ENCODE measurements at regions not wholly inside any gene's neighbourhood (a gene's known extent, or its start where the extent isn't known, plus 50 kb on each side); places are given as distances from the start of the nearest gene placed in this dataset.

- Histone ChIP-seq H3K27me3 (ENCODE audit: insufficient read depth, low read length) (no peaks in the 10 kb centered on the region), H3K9ac (ENCODE audit: low read depth, low read length) (no peak overlapping the region), H3K36me3 (ENCODE audit: insufficient read depth, low read length) (no peaks in the 10 kb centered on the region), H3K4me3 (ENCODE audit: low read length) (no peak overlapping the region), H3K27ac (ENCODE audit: low read depth, low read length) (no peak overlapping the region), H3K4me1 (ENCODE audit: insufficient read depth, low read length) (no peaks in the 10 kb centered on the region), H3K9me3 (ENCODE audit: insufficient read depth, low read depth, low read length) (no peaks in the 10 kb centered on the region)
- WGBS: 96% methylated on average over 1 of the region's 1 CpG
Observed at GRCh38 chr13:74000876-74001275, 133.3 kb downstream of the KLF12 start.

DNA sequence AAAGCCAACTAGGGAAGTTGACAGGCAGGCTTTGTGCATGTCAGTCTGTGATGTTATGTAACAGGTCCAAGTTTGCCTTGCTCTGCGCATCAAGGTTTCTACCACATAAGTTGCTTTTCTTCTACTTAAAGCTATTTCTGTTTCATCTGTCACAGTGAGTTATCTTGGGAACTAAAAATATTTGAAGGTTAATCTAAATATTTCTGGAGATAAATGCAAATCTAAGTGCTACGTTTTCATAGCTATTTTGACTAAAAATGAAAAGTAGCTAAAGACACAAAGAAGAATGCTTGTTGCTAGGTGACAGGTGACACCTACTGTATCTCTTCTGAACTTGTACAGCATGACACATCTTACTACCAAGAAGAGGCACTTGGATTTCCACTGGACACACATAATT lies 135.6 kb downstream of the KLF12 start:
- Histone ChIP-seq H3K9ac (ENCODE audit: low read depth, low read length) (no peak overlapping the region), H3K36me3 (ENCODE audit: insufficient read depth, low read length) (no peaks in the 10 kb centered on the region), H3K27ac (ENCODE audit: low read depth, low read length) (no peak overlapping the region), H3K4me1 (ENCODE audit: insufficient read depth, low read length) (peaks cover 4% of the 10 kb centered on the region), H3K4me3 (ENCODE audit: low read length) (no peak overlapping the region), H3K27me3 (ENCODE audit: insufficient read depth, low read length) (no peaks in the 10 kb centered on the region), H3K9me3 (ENCODE audit: insufficient read depth, low read depth, low read length) (no peaks in the 10 kb centered on the region)
- 90% methylated on average over 2 of the region's 2 CpGs for WGBS

DNA sequence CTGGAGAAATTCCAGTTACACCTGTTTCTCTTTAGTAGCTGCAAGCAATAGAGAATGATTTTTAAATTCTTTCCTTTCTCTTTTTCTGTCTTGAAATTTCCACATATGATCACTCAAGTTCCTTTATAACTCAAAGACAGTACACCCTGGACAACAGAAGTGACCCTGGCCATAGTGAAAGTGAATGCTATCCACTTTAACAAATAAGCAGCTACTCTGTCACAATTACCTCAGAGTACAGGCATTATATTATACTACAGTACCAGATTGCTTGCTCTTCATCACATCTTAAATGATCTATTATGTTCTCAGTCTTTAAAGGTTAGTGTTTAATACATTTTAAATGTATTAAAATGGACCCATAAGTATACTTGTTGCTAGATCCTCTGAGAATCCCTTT lies 136.2 kb downstream of the KLF12 start:
- H3K27ac ChIP-seq (ENCODE audit: low read depth, low read length): no peak overlapping the region
- no peaks in the 10 kb centered on the region for H3K9me3 ChIP-seq (ENCODE audit: insufficient read depth, low read depth, low read length)
- no peak overlapping the region for H3K9ac ChIP-seq (ENCODE audit: low read depth, low read length)
- peaks cover 4% of the 10 kb centered on the region for H3K4me1 ChIP-seq (ENCODE audit: insufficient read depth, low read length)
- no peaks in the 10 kb centered on the region for H3K36me3 ChIP-seq (ENCODE audit: insufficient read depth, low read length)
- H3K27me3 ChIP-seq (ENCODE audit: insufficient read depth, low read length): no peaks in the 10 kb centered on the region
- H3K4me3 ChIP-seq (ENCODE audit: low read length): no peak overlapping the region

DNA sequence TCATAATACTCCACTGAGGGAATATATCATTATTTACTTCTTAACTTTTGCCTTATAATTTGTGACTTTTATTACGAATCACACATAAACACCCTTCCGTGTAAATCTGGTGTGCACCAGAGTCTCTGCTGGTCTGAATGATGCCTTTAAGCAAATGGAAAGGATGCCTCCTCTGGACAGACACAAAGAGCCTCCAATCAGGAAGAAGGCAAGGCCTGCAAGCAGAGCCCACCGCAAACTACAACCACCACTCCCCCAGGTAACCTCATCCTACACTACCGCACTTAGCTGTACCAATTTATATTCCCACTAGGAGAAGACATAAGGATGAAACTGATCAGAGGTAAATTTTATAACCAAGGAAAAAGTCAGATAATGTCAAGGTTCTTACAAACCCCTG lies 137.6 kb downstream of the KLF12 start:
- H3K9me3 ChIP-seq (ENCODE audit: insufficient read depth, low read depth, low read length): no peaks in the 10 kb centered on the region
- no peak overlapping the region for H3K27ac ChIP-seq (ENCODE audit: low read depth, low read length)
- H3K4me1 ChIP-seq (ENCODE audit: insufficient read depth, low read length): peaks cover 7% of the 10 kb centered on the region
- H3K4me3 ChIP-seq (ENCODE audit: low read length): no peak overlapping the region
- no peaks in the 10 kb centered on the region for H3K27me3 ChIP-seq (ENCODE audit: insufficient read depth, low read length)
- WGBS: 97% methylated on average over 3 of the region's 4 CpGs
- H3K36me3 ChIP-seq (ENCODE audit: insufficient read depth, low read length): no peaks in the 10 kb centered on the region
- H3K9ac ChIP-seq (ENCODE audit: low read depth, low read length): no peak overlapping the region

GRCh38 chr13:73995736-73996135 lies 138.5 kb downstream of the KLF12 start:
- 97% methylated on average over 2 of the region's 2 CpGs for WGBS
- Histone ChIP-seq H3K27me3 (ENCODE audit: insufficient read depth, low read length) (no peaks in the 10 kb centered on the region), H3K36me3 (ENCODE audit: insufficient read depth, low read length) (no peaks in the 10 kb centered on the region), H3K4me1 (ENCODE audit: insufficient read depth, low read length) (peaks cover 7% of the 10 kb centered on the region), H3K9ac (ENCODE audit: low read depth, low read length) (no peak overlapping the region), H3K4me3 (ENCODE audit: low read length) (no peak overlapping the region), H3K27ac (ENCODE audit: low read depth, low read length) (no peak overlapping the region), H3K9me3 (ENCODE audit: insufficient read depth, low read depth, low read length) (no peaks in the 10 kb centered on the region)

- Histone ChIP-seq H3K4me3 (ENCODE audit: low read length) (no peak overlapping the region), H3K9me3 (ENCODE audit: insufficient read depth, low read depth, low read length) (no peaks in the 10 kb centered on the region), H3K9ac (ENCODE audit: low read depth, low read length) (no peak overlapping the region), H3K27me3 (ENCODE audit: insufficient read depth, low read length) (no peaks in the 10 kb centered on the region), H3K27ac (ENCODE audit: low read depth, low read length) (no peak overlapping the region), H3K36me3 (ENCODE audit: insufficient read depth, low read length) (no peaks in the 10 kb centered on the region), H3K4me1 (ENCODE audit: insufficient read depth, low read length) (peaks cover 11% of the 10 kb centered on the region)
Observed at GRCh38 chr13:73993661-73994060, 140.5 kb downstream of the KLF12 start.

- Histone ChIP-seq H3K4me3 (ENCODE audit: low read length) (no peak overlapping the region), H3K4me1 (ENCODE audit: insufficient read depth, low read length) (peaks cover 11% of the 10 kb centered on the region), H3K36me3 (ENCODE audit: insufficient read depth, low read length) (no peaks in the 10 kb centered on the region), H3K27me3 (ENCODE audit: insufficient read depth, low read length) (no peaks in the 10 kb centered on the region), H3K9me3 (ENCODE audit: insufficient read depth, low read depth, low read length) (no peaks in the 10 kb centered on the region), H3K9ac (ENCODE audit: low read depth, low read length) (no peak overlapping the region), H3K27ac (ENCODE audit: low read depth, low read length) (no peak overlapping the region)
- over 99% methylated on average over 3 of the region's 3 CpGs for WGBS
Observed at GRCh38 chr13:73991884-73992283, 142.3 kb downstream of the KLF12 start.

GRCh38 chr13:73991384-73991783 lies 142.8 kb downstream of the KLF12 start:
- H3K9ac ChIP-seq (ENCODE audit: low read depth, low read length): no peak overlapping the region

GRCh38 chr13:73989244-73989843 lies 144.9 kb downstream of the KLF12 start:
- Histone ChIP-seq H3K27me3 (ENCODE audit: insufficient read depth, low read length) (no peaks in the 10 kb centered on the region), H3K27ac (ENCODE audit: low read depth, low read length) (no peak overlapping the region), H3K4me3 (ENCODE audit: low read length) (no peak overlapping the region), H3K4me1 (ENCODE audit: insufficient read depth, low read length) (peaks cover 18% of the 10 kb centered on the region; the same call in 1 of the 2 replicates), H3K9ac (ENCODE audit: low read depth, low read length) (no peak overlapping the region), H3K36me3 (ENCODE audit: insufficient read depth, low read length) (no peaks in the 10 kb centered on the region), H3K9me3 (ENCODE audit: insufficient read depth, low read depth, low read length) (no peaks in the 10 kb centered on the region)
- 83% methylated on average over 4 of the region's 4 CpGs for WGBS

More at GRCh38 chr13:73991384-73991783, 142.8 kb downstream of the KLF12 start:
- Histone ChIP-seq H3K4me1 (ENCODE audit: insufficient read depth, low read length) (peaks cover 11% of the 10 kb centered on the region), H3K27ac (ENCODE audit: low read depth, low read length) (no peak overlapping the region), H3K36me3 (ENCODE audit: insufficient read depth, low read length) (no peaks in the 10 kb centered on the region), H3K27me3 (ENCODE audit: insufficient read depth, low read length) (no peaks in the 10 kb centered on the region), H3K4me3 (ENCODE audit: low read length) (no peak overlapping the region), H3K9me3 (ENCODE audit: insufficient read depth, low read depth, low read length) (no peaks in the 10 kb centered on the region)
- WGBS: 95% methylated on average over 1 of the region's 1 CpG

DNA sequence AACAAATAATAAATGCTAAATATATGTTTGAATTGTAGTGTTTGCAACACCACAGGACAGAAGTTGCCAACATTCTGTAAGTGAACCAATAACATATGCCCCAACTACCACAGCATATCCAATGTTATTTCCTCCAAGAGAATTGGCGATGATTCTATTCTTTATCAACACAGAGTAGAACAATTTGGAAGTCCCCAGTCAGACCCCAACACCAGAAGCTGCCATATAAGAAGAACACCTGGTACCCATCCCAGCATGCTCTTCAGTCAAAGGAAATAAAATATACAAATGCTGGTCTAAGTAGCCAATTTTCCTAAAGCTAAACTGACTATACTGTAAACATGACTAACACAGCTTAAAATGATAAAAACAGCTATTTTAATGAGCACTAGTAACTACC lies 145.7 kb downstream of the KLF12 start:
- WGBS: 98% methylated on average over 1 of the region's 1 CpG
- H3K9ac ChIP-seq (ENCODE audit: low read depth, low read length): no peak overlapping the region
- no peak overlapping the region for H3K4me3 ChIP-seq (ENCODE audit: low read length)
- H3K27ac ChIP-seq (ENCODE audit: low read depth, low read length): no peak overlapping the region
- peaks cover 18% of the 10 kb centered on the region; the same call in 1 of the 2 replicates for H3K4me1 ChIP-seq (ENCODE audit: insufficient read depth, low read length)
- H3K27me3 ChIP-seq (ENCODE audit: insufficient read depth, low read length): no peaks in the 10 kb centered on the region
- H3K36me3 ChIP-seq (ENCODE audit: insufficient read depth, low read length): no peaks in the 10 kb centered on the region
- no peaks in the 10 kb centered on the region for H3K9me3 ChIP-seq (ENCODE audit: insufficient read depth, low read depth, low read length)

GRCh38 chr13:73987618-73988017 lies 146.6 kb downstream of the KLF12 start:
- H3K27ac ChIP-seq (ENCODE audit: low read depth, low read length): no peak overlapping the region
- peaks cover 19% of the 10 kb centered on the region; the same call in 1 of the 2 replicates for H3K4me1 ChIP-seq (ENCODE audit: insufficient read depth, low read length)
- no peak overlapping the region for H3K9ac ChIP-seq (ENCODE audit: low read depth, low read length)
- 94% methylated on average over 1 of the region's 1 CpG for WGBS
- no peaks in the 10 kb centered on the region for H3K9me3 ChIP-seq (ENCODE audit: insufficient read depth, low read depth, low read length)
- no peaks in the 10 kb centered on the region for H3K36me3 ChIP-seq (ENCODE audit: insufficient read depth, low read length)
- no peaks in the 10 kb centered on the region for H3K27me3 ChIP-seq (ENCODE audit: insufficient read depth, low read length)
- H3K4me3 ChIP-seq (ENCODE audit: low read length): no peak overlapping the region

GRCh38 chr13:73985783-73986182 lies 148.4 kb downstream of the KLF12 start:
- H3K9ac ChIP-seq (ENCODE audit: low read depth, low read length): no peak overlapping the region
- no peaks in the 10 kb centered on the region for H3K27me3 ChIP-seq (ENCODE audit: insufficient read depth, low read length)
- H3K4me3 ChIP-seq (ENCODE audit: low read length): no peak overlapping the region
- WGBS: 100% methylated on average over 3 of the region's 3 CpGs
- no peak overlapping the region for H3K27ac ChIP-seq (ENCODE audit: low read depth, low read length)
- H3K36me3 ChIP-seq (ENCODE audit: insufficient read depth, low read length): no peaks in the 10 kb centered on the region
- peaks cover 28% of the 10 kb centered on the region for H3K4me1 ChIP-seq (ENCODE audit: insufficient read depth, low read length)
- H3K9me3 ChIP-seq (ENCODE audit: insufficient read depth, low read depth, low read length): no peaks in the 10 kb centered on the region

All from HUES64 (cell line).